SK-MEL-5 (cell line): ENCODE measurements at regions not wholly inside any gene's neighbourhood (a gene's known extent, or its start where the extent isn't known, plus 50 kb on each side); places are given as distances from the start of the nearest gene placed in this dataset.

Experiments used
- DNase-seq: peaks from one replicate; pipeline ENCODE4 v3.0.0-alpha.2; 2016; ENCODE audit warnings: low read depth, low spot score
- in situ Hi-C: cut with HindIII; loops from 2 replicates; pipeline ENCODE4 v1.10.0; 2016; ENCODE audit warnings: low sequenced_read_pairs, high pct_unique_total_duplicates, low pct_unique_long_range_greater_than_20kb

DNA sequence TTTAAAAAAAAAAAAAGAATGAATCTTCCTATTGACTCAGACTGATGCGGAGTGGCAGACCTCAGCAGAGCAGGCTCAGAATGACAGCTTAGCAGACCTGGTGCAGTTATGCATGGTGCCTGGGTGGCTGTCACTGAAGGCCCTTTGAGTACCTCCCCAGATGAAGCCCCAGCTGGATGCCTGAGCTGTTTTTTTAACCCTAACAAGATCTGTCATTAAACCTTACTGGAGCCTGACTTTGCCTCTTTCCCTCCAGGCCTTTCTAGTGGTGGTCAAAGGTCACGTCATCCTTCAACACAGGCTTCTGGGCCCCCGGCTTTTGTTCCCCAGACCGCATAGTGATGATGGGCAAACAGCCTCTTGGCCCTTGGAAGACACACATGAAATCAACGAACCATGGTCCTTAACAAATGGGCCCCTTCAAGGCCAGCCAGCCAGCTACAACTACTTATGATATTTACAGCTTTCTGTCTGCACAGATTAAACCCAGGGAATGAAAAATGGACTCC, 138.3 kb upstream of the CYP1B1 start:
- DNase-seq: no peak
- in situ Hi-C loops: no loop called here

DNA sequence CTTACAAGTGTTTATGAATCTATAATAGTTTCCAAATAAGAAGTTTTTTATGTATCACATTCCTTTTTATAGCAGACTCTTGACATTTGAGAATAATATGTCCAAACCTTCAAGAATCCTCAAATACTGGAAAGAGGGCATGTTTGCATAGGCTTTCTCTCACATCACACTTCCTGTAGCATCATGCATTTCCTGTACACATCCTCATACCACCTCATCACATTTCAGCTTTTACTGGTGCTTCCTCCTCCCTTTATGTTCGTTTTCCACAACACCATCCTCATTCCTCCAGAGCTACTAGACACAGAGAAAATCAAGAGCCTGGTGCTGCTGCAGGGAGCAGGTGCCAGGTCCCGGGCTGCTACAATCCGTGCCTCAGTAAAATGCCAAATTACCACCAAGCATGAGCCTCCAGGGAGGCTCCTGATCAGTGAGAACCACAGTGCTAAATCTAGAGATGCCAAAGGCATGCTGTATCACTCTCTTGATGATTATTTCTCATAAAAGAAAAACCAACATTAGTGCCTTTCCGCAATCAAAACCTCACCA, 137.7 kb upstream of the CYP1B1 start:
- no peak for DNase-seq
- in situ Hi-C loops: no loop called here

DNA sequence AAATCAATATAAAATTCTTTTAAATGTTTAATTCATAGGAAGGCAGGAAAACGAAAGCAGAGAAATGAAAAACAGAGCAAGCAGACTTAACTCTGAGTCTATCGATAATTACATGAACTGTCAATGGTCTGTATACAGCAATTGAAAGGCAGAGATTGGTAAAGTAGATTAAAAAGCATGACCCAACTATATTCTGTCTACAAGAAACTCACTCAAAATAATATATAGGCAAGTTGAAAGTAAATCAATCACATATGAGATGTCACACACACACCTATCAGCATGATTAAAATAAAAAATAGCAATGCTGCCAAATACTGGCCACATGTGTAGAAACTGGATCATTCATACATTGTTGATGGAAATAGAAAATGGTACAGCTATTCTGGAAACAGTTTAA, 136.4 kb upstream of the CYP1B1 start:
- in situ Hi-C loops: no loop called here
- DNase-seq: no peak

DNA sequence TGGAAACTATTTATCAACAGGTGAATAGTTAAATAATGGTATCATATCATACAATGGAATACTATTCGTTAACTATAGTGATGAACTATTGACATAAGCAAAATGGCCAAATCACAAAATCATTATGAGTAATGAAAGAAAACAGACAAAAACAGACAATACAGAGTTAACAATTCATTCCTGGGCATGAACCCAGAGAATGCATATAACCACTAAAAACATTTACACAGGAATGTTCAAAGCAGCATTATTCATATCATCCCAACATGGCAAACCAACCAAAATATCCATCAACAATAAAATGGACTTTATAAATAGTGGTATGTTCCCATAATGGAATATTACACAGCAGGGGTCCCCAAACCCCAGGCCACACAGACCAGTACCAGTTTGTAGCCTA, 131.2 kb upstream of the CYP1B1 start:
- DNase-seq: no peak
- in situ Hi-C loops: no loop called here

DNA sequence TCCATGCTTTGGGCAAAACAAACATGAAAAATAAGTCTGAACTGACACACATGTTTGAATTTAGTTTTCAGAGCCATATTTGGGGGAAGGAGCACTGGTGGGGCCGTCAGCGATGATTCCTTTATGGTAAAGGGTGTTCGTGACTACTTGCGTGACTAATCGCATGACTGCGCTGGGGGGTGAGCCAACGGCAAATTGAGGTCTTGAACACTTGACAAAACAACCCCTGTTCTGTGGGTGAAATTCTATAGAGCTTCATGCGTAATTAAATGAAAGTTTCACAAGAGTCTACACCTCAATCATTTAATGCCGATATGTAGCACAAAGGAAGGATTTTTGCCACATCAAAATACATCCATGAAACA, 127.5 kb upstream of the CYP1B1 start:
- DNase-seq: no peak
- in situ Hi-C loops: no loop called here

DNA sequence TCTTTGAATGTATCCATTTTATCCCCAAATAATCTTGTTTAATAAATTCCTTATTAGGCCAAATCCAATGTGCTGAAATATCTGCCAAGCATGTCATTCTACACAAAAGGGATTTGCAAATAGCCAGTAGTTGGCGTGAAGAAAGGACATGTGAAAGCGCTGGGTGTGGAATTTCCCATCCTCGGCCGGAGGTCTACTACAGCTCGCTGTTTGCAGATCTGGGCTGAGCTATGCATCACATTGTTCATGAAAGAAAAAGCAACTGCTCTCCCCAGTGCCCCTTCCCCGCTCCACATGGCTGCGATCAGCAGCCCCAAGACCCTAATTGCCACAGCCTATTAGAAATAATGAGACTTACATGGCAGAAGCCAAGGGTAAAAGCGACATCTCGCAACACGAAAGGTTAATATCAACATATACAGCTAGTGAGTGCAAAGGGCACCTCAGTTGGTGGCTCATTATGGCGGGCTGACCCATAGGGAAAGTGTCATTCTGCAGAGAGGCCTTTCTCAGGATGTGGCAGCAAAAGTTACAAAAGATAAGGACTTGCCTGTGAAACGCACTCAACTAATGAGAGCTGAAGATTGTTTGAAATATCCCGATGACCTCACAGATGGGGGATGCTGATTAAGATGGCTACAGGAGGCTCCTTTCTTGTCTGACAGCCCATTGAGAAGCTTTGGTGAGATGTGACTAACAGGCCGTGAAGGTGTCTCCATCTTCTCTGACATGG, 126.9 kb upstream of the CYP1B1 start:
- in situ Hi-C loops: no loop called here
- DNase-seq: no peak

DNA sequence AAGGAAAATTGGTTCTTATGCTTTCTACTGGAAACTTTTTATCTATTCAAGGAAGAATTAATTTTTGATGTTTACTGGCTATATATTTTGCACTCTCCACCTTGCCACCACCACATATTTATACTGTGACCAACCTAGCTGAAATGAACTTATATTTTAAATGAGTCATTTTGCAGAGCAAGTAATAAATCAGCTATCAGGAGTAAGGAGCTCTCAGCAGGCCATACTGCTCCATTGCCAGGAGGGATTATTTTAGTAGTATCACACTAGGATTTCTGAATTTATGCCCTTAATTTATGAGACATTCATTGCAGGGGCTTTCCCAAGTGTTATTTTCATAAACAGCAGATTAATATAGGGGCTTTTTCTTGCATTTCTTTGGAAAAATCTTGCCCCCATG, 125.8 kb upstream of the CYP1B1 start:
- DNase-seq: no peak
- in situ Hi-C loops: no loop called here

DNA sequence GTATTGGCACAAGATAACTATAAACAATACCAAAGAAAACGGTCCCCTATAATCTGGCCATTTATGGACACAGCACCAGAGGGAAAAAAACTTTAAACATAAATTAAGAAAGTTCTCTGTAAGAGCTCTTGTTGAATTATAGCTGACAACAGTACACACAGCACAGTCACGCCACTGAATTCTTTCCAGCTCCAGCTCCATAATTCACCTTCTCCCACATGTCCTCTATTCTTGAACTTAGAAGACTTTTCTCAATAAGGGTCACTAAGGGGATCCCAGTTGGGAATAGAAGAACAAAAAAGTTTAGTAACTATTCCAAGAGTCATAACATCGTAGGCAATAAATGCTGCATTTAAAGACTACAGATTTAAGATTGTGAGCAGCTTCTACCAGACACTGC, 124.6 kb upstream of the CYP1B1 start:
- in situ Hi-C loops: no loop called here
- DNase-seq: no peak

DNA sequence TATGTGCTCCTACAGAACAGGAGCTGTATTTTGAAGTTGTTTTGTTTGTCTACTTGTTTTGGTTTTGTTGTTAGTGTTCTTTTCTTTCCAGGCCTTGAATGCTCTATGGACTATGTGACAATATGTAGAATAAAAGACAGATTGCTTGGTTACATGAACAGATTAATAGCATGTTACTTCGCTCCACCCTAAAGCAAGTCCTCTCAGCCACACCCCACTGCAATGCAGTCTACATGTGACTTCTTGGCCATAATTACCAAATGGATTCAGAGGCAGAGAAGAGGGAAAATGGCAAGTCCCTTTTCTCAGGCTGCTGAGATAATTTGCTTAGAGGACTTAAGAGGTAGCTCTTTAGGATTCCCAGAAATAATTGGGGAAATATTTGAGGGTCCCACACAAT, 123.2 kb upstream of the CYP1B1 start:
- in situ Hi-C loops: no loop called here
- no peak for DNase-seq

DNA sequence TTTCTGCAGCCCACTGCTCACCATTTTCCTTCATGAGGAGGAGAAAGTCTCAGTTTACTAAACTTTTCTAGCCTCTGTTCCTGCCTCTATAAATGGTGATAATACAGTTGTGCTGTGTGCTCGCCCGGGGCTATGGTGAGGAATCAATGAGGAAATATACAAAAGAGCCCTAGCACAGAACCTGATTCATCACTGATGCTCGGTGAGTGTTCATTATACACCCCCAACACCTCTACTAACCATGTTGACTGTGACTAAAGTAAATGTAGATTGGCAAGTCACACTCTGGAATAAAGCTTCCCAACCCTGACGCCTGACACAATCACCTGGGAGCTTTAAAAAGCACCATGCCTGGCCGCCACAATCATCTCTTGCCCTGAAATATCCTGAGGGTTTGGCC, 118.8 kb upstream of the CYP1B1 start:
- in situ Hi-C loops: no loop called here
- no peak for DNase-seq

DNA sequence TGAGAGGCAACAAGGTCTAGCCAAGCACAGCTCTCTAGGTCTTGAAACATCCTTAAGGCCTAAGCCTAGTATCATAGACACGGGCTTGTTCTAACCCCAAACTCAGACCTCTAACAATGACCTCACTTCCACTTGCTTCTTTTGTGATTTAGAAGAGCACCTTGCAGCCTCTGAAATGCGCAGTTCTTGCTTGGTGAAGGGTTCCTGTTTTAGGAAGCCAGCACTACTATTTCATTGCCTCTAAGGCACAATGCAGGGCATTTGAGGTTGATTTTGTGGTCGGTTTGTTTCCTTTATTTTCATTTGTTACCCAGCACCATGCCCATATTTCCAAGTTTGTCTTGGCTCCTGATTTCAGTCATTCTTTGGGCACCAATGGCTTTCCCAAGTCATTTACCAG, 117.0 kb upstream of the CYP1B1 start:
- in situ Hi-C loops: no loop called here
- DNase-seq: no peak

DNA sequence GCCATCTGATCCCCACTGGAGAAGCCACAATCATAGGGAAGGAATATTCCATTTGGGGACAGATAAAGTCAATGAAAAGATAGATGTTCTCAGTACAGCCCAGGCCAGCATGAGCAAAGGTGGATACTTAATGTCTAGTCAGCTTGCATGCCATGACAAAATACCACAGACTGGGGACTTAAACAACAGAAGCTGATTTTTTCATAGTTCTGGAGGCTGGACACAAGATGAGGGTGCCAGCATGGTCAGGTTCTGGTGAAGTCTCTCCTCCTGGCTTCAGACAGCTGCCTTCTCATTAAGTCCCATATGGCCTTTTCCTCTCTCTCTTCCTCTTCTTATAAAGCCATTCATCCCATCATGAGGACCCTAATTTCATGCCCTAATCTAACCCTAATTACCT, 116.1 kb upstream of the CYP1B1 start:
- DNase-seq: no peak
- in situ Hi-C loops: no loop called here

DNA sequence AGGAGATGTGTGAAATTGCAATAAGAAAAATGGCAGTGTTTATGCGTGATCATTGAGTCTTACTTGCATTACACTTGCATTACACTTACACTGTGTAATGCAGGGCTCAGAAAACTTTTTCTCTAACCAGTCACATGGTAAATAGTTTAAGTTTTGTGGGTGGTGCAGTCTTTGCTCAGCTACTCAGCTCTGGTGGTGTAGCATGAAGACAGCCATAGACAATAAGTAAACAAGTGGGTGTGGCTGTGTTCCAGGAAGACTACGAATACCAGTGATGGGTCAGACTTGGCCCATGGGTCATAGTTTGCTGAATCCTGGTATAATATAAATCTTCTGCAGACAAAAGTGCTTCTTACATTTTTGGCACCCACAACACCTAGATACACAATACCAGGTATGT, 115.6 kb upstream of the CYP1B1 start:
- DNase-seq: no peak
- in situ Hi-C loops: no loop called here

DNA sequence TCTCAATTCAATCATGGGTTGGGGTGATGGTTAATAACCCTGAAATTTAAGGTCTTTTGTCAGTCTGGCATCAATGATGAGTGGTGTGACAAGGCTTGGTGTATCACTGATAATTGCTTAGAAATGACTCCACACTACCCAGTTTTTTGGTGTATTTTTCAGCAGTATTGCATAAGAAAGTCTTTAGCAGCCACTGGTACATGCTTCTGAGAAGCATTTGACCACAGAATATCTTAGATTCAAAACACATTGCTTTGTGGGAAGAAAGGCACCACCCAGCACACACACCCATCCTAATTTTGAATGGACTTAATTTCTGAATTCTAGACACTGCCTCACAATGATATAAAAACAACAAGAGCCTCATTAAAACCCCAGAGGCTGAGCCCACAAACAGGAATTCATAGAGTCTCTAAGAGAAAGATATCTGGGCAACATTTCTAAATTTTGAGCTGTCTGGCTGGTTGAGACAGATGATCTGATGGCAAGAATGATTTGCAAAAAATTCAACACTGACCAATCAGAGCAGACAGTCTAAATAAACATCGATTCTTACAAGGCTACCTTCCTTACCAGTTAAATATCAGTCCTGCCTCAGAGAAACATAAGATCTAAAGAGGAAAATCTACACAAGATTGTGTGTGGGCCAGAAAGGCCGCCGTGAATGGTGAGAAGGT, 114.7 kb upstream of the CYP1B1 start:
- in situ Hi-C loops: no loop called here
- no peak for DNase-seq

DNA sequence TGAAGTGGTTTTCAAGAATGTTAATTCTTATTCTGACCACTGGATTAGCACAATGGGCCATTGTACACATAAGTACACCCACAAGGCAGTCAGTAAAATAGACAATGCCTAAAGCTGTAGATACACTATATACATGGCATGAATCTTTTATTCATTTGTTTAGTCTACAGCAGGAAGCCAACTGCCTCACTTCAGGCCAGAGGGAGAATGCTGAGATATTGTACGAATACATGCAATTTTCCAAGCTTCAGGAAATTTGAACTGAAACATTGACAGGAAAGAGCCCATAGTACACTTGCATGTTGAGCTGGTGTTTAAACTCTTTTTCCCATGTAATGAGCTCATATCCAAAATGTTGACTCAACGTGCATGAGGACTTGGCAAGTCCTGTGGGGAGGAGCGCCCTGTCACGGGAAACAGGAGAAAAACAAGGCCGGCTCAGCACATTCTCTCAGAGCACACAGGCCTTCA, 111.6 kb upstream of the CYP1B1 start:
- in situ Hi-C loops: no loop called here
- DNase-seq: peak; percentile 78

DNA sequence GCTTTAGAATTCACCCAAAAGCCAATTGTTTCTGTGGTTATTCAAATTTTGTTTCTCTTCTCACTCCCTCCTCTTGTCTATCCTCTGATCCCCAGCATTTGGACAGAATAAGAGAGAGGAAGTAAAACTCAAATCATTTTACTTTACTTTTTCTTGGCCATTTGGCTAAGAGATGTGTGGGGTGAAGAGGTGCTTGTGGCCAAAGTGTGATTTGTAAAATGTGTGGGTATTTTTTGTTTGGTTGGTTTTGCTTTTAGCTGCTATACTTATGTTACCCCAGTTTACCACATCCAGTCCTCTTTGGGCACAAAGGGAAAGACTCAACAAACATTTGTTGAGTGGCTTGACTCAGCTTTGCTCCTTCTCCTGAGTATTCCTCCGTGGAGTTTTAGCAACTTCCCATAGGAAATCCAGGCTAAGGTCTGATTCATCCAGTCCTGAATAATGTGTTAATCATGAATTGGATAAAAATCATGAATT, 109.1 kb upstream of the CYP1B1 start:
- no peak for DNase-seq
- in situ Hi-C loops: no loop called here

DNA sequence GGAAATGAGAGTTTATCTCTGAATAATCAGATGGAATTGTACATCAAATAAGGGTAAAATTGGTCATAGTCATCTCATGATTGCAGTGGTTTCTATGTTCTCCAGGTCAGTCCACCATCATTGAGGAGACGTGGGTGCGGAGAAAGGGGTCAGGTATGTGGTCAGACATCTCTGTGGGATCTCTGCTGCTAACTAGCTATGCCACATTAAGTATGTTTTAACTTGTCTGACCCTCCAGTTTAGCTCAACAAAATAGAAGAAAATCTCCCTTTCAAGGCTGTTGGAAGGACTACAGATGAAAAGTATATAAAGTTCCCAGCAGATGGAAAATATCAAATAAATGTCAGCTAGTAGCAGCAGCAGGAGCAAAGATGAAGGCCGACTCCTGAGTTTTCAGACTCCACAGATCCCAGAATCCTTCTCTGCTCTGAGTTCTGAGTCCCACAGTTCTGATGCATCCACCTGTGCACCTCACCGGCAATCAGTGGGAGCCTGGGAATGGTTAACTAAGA, 106.6 kb upstream of the CYP1B1 start:
- DNase-seq: no peak
- in situ Hi-C loops: no loop called here

DNA sequence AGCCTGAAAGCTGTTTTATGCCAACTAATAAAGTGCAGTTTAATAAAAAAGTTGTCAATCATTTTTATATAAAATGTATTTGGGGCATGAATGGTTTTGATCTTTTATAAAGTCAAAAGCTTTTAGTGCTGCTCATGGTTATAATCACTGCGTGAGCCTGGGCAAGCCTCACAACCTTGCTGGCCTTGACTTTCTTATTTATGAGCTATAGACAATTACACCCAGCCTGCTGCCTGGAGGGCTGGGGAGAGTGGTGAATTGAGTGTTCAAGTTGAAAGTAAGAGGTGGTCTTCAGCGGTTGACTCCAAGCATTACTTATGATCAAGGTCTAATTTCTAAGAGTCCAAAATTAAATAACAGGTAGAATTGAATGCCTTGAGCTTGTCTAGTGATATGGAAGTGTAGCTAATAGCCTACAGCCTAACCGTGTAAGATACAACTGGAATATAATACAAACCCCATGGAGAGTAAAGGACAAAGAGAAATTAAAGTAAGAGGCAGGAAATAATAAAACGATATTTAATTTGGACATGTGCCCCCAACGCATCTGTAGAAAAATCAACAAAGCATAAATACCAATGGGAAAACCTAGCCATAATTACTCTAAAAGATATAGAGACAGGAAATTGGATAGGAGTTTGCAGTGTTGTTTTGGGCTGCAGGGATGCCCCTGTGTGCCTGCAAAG, 106.0 kb upstream of the CYP1B1 start:
- in situ Hi-C loops: no loop called here
- DNase-seq: no peak
